Activated CD4-positive, alpha-beta T cell treated with anti-CD3 and anti-CD28 coated beads, Interleukin-2, amount 50 U/mL, for 16 hours (primary cell): ENCODE measurements at regions not wholly inside any gene's neighbourhood (a gene's known extent, or its start where the extent isn't known, plus 50 kb on each side); places are given as distances from the start of the nearest gene placed in this dataset.
"Not testable (repeated sequence)": the region's sequence is repeated elsewhere in the genome, so short reads cannot be mapped to it uniquely, and the experiment has no call there.

Source experiments
- DNase-seq: peaks from one replicate; pipeline ENCODE4 v3.0.0-alpha.2; 2020

- no peak for DNase-seq
Observed at GRCh38 chr20:43836790-43837189, 77.9 kb upstream of the TOX2 start.

DNA sequence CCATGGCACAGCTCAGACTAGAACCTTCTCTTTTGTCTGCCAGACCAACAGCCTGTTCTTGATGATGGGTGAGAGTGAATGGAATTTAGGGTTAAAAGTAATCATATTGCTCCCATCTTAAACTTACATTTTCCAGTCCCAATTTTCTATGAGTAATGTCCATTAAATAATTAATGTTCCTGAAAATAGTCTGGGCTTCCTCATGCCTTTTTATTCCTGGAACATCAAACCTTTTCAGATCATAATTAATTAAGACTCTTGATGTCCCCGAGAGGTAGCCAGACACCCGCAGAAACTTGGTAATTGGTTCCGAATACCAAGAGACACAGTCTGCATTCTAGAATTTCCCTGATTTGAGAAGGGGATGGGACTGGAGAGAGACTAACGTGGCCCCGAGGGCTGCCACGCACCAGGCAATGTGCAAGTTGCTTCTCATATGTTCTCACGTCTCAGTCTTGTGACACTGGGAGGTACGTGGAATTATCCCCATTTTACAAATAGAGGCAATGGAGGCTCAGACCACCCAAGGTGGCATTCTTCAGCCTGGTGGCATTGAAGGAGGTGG, 78.6 kb upstream of the TOX2 start:
- DNase-seq = no peak

- DNase-seq = no peak
Observed at GRCh38 chr20:43833511-43834395, 80.9 kb upstream of the TOX2 start.

DNA sequence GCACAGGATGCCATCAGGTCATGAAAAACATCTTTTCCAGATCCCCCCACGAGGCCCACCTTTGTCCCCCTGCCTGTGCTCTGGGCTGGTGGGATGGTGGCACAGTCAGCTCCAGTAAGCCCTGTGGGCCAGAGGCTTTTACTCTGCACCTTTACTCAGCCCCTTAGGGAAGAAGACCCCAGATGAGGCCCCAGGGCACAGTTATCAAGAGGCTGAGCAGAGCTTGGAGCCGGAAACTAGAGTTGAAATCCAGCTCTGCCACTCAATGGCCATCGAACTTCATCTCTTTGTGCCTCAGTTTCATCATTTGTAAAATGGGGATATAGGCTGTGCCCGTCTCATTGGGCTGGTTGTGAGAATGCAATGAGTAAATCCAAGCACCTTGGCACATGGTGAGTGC, 81.7 kb upstream of the TOX2 start:
- no peak for DNase-seq

- DNase-seq = no peak
Observed at GRCh38 chr20:43832096-43832816, 82.4 kb upstream of the TOX2 start.

DNA sequence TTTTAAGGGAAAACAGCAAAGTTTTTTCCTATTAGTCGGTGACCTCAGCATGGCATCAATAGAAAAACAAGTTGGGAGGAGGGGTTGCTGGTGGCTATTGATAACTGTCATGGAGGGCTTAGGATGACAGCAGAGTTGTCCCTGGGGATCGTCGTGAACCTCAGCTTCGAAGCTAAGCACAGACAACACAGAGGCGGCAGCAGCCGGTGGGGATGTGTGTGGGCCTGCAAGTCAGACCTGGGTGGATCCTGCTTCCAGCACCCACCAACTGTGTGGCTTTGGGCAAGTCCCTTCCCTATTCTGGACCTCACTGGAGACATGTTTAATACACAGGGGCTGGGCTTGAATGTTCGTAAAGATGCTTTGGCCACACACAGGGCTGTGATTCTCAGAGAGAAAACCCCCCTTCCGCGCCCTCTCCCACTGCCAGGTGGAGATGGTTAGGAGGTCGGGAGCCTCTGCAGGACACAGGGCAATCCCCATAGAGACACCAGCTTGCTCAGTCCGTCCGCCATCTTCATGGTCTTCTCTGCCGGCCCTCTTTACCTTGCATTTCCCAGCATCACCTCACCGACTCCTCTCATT, 83.1 kb upstream of the TOX2 start:
- DNase-seq = no peak

DNA sequence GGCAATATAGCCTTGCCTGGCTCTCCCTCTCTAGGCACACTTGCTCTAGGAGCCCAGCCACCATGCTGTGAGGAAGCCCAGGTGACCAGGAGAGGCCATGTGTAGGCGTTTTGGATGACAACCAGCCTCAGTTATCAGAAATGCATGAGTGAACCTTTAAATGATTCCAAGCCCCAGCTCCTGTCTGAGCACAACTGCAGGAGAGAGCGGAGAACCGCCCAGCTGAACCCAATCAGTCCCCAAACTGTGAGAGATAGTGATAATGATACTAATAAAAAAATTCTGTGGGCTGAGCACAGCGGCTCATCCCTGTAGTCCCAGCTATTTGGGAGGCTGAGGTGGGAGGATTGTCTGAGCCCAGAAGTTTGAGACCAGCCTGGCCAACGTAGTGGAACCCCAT, 83.8 kb upstream of the TOX2 start:
- DNase-seq = no peak

- no peak for DNase-seq
Observed at GRCh38 chr20:43829951-43830690, 84.5 kb upstream of the TOX2 start.

- DNase-seq = no peak
Observed at GRCh38 chr20:43827940-43828562, 86.6 kb upstream of the TOX2 start.

- DNase-seq = not testable (repeated sequence)
Observed at GRCh38 chr20:43826943-43827342, 87.7 kb upstream of the TOX2 start.

GRCh38 chr20:43825581-43825980, 89.1 kb upstream of the TOX2 start:
- no peak for DNase-seq

DNA sequence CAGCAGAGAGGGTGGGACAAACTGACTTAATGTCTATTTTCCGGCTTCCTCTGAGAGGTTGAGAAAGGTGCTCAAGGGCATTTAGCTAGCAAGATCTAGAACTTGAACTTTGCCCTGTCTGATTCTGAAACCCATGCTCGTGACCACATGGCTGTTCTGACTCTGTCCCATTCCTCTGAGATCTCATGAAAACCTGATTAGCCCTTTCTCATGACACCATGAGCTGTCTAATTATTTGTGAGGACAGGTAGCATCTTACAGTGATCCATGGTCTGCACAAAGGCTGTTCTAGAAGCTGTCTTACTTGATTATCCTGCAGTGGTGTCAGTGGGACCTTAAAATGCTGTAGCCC, 89.6 kb upstream of the TOX2 start:
- peak; percentile 27 for DNase-seq

DNA sequence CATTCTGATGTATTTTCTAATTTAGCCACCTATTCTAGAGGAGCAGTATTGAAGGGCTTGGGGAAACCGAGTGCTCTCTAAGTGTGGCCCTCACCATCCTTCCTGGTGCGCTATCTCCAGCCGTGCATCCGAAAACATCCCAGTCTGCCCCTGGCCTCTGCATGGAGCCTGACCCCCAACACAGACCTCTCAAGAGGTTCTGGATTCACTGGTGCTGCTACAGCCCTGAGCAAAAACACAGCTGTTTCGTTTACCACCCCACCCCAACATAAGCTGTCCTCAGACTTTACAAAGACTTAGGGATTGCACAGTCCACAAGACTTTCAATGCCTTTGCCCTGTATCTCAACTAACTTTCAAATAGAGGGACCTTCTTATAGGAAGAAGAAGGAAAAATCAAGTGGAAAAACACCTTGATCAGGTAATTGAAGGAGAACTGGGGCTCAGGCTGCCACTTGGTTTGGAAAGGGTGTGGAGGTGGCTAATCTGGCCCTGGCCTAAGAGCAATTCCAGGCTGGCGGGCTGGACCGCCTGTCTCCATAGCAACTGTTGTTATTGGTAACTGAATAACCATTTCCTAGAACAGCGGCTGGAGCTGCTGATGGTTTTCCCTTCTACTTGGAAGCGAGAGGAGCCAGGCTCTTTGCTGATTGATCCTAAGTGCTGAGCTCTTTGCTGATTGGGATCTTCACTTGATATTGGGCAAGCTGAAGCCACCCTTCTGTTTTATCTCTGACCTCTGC, 90.2 kb upstream of the TOX2 start:
- DNase-seq = no peak

GRCh38 chr20:43821795-43822194, 92.9 kb upstream of the TOX2 start:
- peak; percentile 62 for DNase-seq

- DNase-seq = no peak
Observed at GRCh38 chr20:43820731-43821330, 93.8 kb upstream of the TOX2 start.

GRCh38 chr20:43812216-43812615, 85.4 kb upstream of the GTSF1L start:
- no peak for DNase-seq

DNA sequence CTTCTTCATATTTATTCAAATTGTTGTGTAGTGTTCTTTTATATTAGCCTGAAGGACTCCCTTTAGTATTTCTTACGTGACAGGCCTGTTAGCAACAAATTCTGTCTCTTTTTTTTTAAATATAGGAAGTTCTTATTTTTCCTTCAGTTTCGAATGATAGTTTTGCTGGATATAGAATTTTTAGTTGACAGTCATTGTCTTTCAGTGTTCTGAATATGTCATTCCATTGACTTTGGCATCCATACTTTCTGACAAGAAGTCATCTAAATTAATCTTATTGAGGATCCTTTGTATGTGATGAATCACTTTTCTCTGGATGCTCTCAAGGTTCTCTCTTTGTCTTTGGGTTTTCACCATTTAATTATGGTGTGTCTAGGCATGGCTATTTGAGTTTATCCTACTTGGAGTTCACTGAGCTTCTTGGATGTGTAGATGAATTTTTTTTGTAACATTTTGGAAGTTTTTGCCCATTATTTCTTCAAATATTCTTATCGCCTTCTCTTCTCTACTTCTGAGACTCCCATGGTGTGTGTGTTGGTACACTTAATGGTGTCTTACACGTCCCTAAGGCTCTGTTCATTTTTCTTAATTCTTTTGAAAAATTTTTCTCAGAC, 82.5 kb upstream of the GTSF1L start:
- no peak for DNase-seq

GRCh38 chr20:43804781-43805180, 78.0 kb upstream of the GTSF1L start:
- DNase-seq = no peak

GRCh38 chr20:43803276-43803675, 76.5 kb upstream of the GTSF1L start:
- DNase-seq = no peak

DNA sequence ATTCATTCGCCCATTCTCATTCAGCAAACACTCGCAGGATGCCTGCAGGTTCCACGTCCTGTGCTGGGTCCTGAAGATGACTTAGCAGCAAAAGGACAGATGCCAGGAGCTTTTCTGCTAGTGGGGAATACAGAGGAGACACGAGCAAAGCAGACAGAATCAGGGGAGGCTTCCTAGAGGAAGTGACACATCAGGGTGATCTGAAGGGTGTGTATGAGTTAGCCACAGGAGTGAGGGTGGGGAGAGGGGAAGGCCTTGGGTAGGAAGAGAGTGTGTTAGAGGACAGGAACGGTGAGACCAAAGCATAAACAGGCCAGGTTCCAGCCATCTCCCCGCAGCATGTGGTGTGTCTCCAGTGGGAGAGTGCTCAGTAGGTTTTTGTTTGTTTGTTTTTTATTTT, 73.4 kb upstream of the GTSF1L start:
- peak; percentile 14 for DNase-seq

DNA sequence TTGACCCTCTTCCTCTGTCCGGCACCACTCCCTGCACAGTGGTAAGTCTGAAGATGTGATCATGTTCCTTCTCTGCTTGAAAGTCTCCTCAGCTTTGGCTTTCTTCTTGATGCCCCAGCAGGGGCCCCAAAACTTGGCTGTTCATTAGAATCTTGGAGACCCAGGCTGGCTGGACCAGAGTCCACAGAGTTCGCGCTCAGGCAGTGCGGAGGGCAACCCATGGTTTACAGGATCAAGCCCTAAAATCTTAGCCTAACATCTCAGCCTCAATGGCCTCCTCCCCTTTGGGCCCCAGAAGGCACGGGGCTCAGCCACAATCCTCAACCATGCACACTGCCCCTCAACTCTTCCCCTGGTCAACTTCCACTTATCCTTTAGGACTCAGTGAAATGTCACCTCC, 72.9 kb upstream of the GTSF1L start:
- DNase-seq = no peak
